ENCODE measurements at regions not wholly inside any gene's neighbourhood (a gene's known extent, or its start where the extent isn't known, plus 50 kb on each side); places are given as distances from the start of the nearest gene placed in this dataset.
A peak's percentile ranks its signal among the peaks of the same experiment; 100 is the strongest.

DNA sequence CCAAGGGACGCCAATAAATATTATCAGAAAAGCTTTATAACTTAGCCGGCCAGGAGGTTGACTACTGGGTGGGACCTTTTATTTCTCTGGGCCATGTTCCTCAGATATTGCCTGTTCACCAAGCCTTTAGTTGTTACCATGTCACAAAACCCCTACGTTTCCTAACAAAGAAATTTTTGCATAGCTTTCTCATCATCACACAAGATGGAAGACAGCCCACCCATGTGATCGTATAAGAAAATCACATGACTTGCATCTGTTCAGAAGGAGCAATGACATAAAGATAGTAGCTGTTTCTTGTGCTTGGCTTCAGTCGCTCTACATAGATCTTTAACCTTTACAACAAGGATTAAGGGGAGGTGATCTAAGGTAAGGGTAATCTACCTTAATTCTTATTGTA is 88.9 kb upstream of the NGF start:
- H3K27ac ChIP-seq (ENCODE audit: low read length, poor library complexity, severe bottlenecking), result no peak overlapping the region
- no peaks in the 10 kb centered on the region for H3K36me3 ChIP-seq (ENCODE audit: control insufficient read depth in 1 of 2, insufficient read depth in 2 of 2, low read depth in 1 of 2, low read length in 2 of 2)
- H3K27me3 ChIP-seq (ENCODE audit: control insufficient read depth in 1 of 2, insufficient read depth in 1 of 2, low read length in 2 of 2), result no peaks in the 10 kb centered on the region
- no peak overlapping the region for H3K4ac ChIP-seq (ENCODE audit: low read depth in 1 of 2, low read length in 2 of 2)
- H2BK15ac ChIP-seq (ENCODE audit: low read depth, poor library complexity, severe bottlenecking), result no peak overlapping the region
- H2BK5ac ChIP-seq (ENCODE audit: low read depth, low read length, poor library complexity, severe bottlenecking), result no peak overlapping the region
- peak overlapping the region; percentile 56 for H3K9ac ChIP-seq (ENCODE audit: low read length)
- H3K18ac ChIP-seq (ENCODE audit: low read depth in 1 of 2, low read length in 2 of 2), result peak overlapping the region in 1 of 2 experiments; percentile 28
- WGBS, result 96% methylated on average over 4 of the region's 5 CpGs
- DNase-seq, result no peak
- H2BK12ac ChIP-seq (ENCODE audit: low read length in 2 of 2), result no peak overlapping the region
- no peak overlapping the region for H3K14ac ChIP-seq (ENCODE audit: low read length in 2 of 2)
- H4K91ac ChIP-seq (ENCODE audit: low read length), result no peak overlapping the region
- H3K23ac ChIP-seq (ENCODE audit: low read length in 2 of 2), result no peak overlapping the region
- no peak overlapping the region for H3K4me3 ChIP-seq (ENCODE audit: insufficient read depth in 1 of 2, low read depth in 1 of 2, low read length in 2 of 2)
- H4K8ac ChIP-seq (ENCODE audit: low read length), result no peak overlapping the region
- no peaks in the 10 kb centered on the region for H3K79me1 ChIP-seq (replicated peaks; ENCODE audit: low read length, poor library complexity, severe bottlenecking)
- H3K9me3 ChIP-seq (ENCODE audit: control insufficient read depth, low read length), result no peaks in the 10 kb centered on the region
- peaks cover 5% of the 10 kb centered on the region for H3K4me1 ChIP-seq (ENCODE audit: control insufficient read depth, insufficient read depth, low read depth, low read length)
- no peak overlapping the region for H2AK5ac ChIP-seq (ENCODE audit: low read length, severe bottlenecking)
- no peak overlapping the region for H2BK120ac ChIP-seq (ENCODE audit: low read depth, low read length)
- H2AFZ ChIP-seq (ENCODE audit: low read depth, low read length), result no peak overlapping the region
- H3K4me2 ChIP-seq (ENCODE audit: low read length, poor library complexity, severe bottlenecking), result no peak overlapping the region

DNA sequence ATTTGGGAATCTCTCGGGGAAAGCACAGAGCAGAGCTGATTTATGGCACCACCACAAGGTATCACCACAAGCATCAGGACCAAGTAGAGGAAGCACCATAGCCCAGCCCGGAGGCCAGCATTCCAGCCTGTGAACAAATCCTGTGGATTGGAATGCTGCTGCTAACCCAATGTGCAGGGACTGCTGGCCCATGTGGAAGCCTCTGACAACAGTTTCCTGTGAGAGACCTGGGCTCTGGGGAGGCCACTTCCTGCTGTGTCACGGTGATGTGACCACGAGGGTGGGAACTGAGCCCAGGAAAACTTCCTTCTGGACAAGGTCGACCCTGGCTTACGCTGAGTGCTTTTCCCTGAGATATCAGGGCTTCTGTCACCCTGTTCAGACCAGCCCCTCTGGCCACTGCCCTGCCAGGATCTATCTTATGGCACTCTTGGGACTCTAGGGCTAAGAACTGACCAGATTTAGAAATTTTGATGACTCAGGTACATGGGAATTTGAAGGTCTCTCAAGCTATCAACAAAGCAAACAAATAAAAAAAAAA is 88.3 kb upstream of the NGF start:
- Histone ChIP-seq H3K4ac (ENCODE audit: low read depth in 1 of 2, low read length in 2 of 2) (peak overlapping the region in 1 of 2 experiments; percentile 35), H2BK5ac (ENCODE audit: low read depth, low read length, poor library complexity, severe bottlenecking) (no peak overlapping the region), H3K23ac (ENCODE audit: low read length in 2 of 2) (no peak overlapping the region), H2AFZ (ENCODE audit: low read depth, low read length) (no peak overlapping the region), H3K4me2 (ENCODE audit: low read length, poor library complexity, severe bottlenecking) (no peak overlapping the region), H2BK12ac (ENCODE audit: low read length in 2 of 2) (peak overlapping the region in 1 of 2 experiments; percentile 32), H2BK120ac (ENCODE audit: low read depth, low read length) (no peak overlapping the region), H3K14ac (ENCODE audit: low read length in 2 of 2) (no peak overlapping the region), H3K27ac (ENCODE audit: low read length, poor library complexity, severe bottlenecking) (peak overlapping the region; percentile 43), H4K8ac (ENCODE audit: low read length) (peak overlapping the region; percentile 88), H3K4me3 (ENCODE audit: insufficient read depth in 1 of 2, low read depth in 1 of 2, low read length in 2 of 2) (no peak overlapping the region), H3K9me3 (ENCODE audit: control insufficient read depth, low read length) (no peaks in the 10 kb centered on the region), H2AK5ac (ENCODE audit: low read length, severe bottlenecking) (no peak overlapping the region), H3K79me1 (replicated peaks; ENCODE audit: low read length, poor library complexity, severe bottlenecking) (no peaks in the 10 kb centered on the region), H3K36me3 (ENCODE audit: control insufficient read depth in 1 of 2, insufficient read depth in 2 of 2, low read depth in 1 of 2, low read length in 2 of 2) (no peaks in the 10 kb centered on the region), H3K18ac (ENCODE audit: low read depth in 1 of 2, low read length in 2 of 2) (peak overlapping the region; percentile 37 to 45), H2BK15ac (ENCODE audit: low read depth, poor library complexity, severe bottlenecking) (peak overlapping the region; percentile 96), H3K4me1 (ENCODE audit: control insufficient read depth, insufficient read depth, low read depth, low read length) (peaks cover 5% of the 10 kb centered on the region), H4K91ac (ENCODE audit: low read length) (no peak overlapping the region), H3K9ac (ENCODE audit: low read length) (peak overlapping the region; percentile 56), H3K27me3 (ENCODE audit: control insufficient read depth in 1 of 2, insufficient read depth in 1 of 2, low read length in 2 of 2) (no peaks in the 10 kb centered on the region)
- WGBS, result 5% methylated on average over 6 of the region's 6 CpGs
- peak; percentile 76 for DNase-seq

DNA sequence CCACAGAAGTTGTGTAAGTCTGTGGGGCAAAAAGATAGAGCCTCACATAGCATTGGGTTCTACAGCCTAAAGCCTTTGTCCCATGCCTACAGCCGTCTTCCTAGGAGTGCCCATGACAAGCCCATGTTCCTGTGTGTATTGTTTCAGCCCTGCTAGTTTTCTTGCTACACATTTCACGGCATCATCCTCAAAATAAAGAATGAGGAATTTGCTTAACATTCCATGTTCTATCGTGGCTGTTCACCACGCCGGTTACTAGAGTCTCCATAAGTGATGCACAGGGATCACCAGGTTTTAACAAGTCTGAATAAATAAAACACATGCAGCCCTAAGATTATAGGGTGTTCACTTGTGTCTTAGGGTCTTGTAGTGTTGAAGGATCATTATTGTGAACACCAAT is 87.4 kb upstream of the NGF start:
- no peak for DNase-seq
- no peak overlapping the region for H3K4me2 ChIP-seq (ENCODE audit: low read length, poor library complexity, severe bottlenecking)
- H4K8ac ChIP-seq (ENCODE audit: low read length), result no peak overlapping the region
- H2BK5ac ChIP-seq (ENCODE audit: low read depth, low read length, poor library complexity, severe bottlenecking), result no peak overlapping the region
- H3K79me1 ChIP-seq (replicated peaks; ENCODE audit: low read length, poor library complexity, severe bottlenecking), result no peaks in the 10 kb centered on the region
- no peak overlapping the region for H3K18ac ChIP-seq (ENCODE audit: low read depth in 1 of 2, low read length in 2 of 2)
- no peak overlapping the region for H2BK120ac ChIP-seq (ENCODE audit: low read depth, low read length)
- no peak overlapping the region for H3K14ac ChIP-seq (ENCODE audit: low read length in 2 of 2)
- H3K4ac ChIP-seq (ENCODE audit: low read depth in 1 of 2, low read length in 2 of 2), result no peak overlapping the region
- H3K4me3 ChIP-seq (ENCODE audit: insufficient read depth in 1 of 2, low read depth in 1 of 2, low read length in 2 of 2), result no peak overlapping the region
- H2BK15ac ChIP-seq (ENCODE audit: low read depth, poor library complexity, severe bottlenecking), result no peak overlapping the region
- no peak overlapping the region for H2BK12ac ChIP-seq (ENCODE audit: low read length in 2 of 2)
- H4K91ac ChIP-seq (ENCODE audit: low read length), result no peak overlapping the region
- peaks cover 5% of the 10 kb centered on the region for H3K4me1 ChIP-seq (ENCODE audit: control insufficient read depth, insufficient read depth, low read depth, low read length)
- H3K36me3 ChIP-seq (ENCODE audit: control insufficient read depth in 1 of 2, insufficient read depth in 2 of 2, low read depth in 1 of 2, low read length in 2 of 2), result no peaks in the 10 kb centered on the region
- H3K9ac ChIP-seq (ENCODE audit: low read length), result no peak overlapping the region
- H3K27me3 ChIP-seq (ENCODE audit: control insufficient read depth in 1 of 2, insufficient read depth in 1 of 2, low read length in 2 of 2), result no peaks in the 10 kb centered on the region
- no peak overlapping the region for H3K23ac ChIP-seq (ENCODE audit: low read length in 2 of 2)
- no peaks in the 10 kb centered on the region for H3K9me3 ChIP-seq (ENCODE audit: control insufficient read depth, low read length)
- WGBS, result 99% methylated on average over 5 of the region's 5 CpGs
- H2AFZ ChIP-seq (ENCODE audit: low read depth, low read length), result no peak overlapping the region
- no peak overlapping the region for H3K27ac ChIP-seq (ENCODE audit: low read length, poor library complexity, severe bottlenecking)
- no peak overlapping the region for H2AK5ac ChIP-seq (ENCODE audit: low read length, severe bottlenecking)

DNA sequence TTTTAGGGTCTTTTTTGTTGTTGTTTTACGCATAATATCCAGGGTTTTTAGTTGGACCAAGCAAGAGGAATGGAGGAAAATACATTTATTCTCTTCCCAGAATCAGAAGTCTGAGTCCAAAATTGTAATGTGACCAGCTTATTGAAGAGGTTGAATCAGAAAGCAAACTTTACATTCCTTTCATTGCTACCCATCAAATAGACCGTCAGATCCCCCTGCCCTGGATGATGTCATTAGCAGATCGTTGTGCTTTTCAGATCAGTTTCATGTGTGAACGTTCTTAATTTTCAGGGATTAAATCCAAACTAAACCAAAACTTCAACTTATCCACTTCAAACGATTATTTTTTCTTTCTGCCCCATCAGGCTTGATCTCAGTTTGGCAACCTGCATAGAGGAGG is 85.7 kb upstream of the NGF start:
- DNase-seq, result no peak
- WGBS, result 72% methylated on average over 4 of the region's 5 CpGs
- no peak overlapping the region for H4K91ac ChIP-seq (ENCODE audit: low read length)

More for the DNA sequence above, 85.7 kb upstream of the NGF start:
- no peak overlapping the region for H2BK5ac ChIP-seq (ENCODE audit: low read depth, low read length, poor library complexity, severe bottlenecking)
- no peak overlapping the region for H2BK120ac ChIP-seq (ENCODE audit: low read depth, low read length)
- H3K4ac ChIP-seq (ENCODE audit: low read depth in 1 of 2, low read length in 2 of 2), result no peak overlapping the region
- H3K27ac ChIP-seq (ENCODE audit: low read length, poor library complexity, severe bottlenecking), result no peak overlapping the region
- no peak overlapping the region for H2BK15ac ChIP-seq (ENCODE audit: low read depth, poor library complexity, severe bottlenecking)
- H3K36me3 ChIP-seq (ENCODE audit: control insufficient read depth in 1 of 2, insufficient read depth in 2 of 2, low read depth in 1 of 2, low read length in 2 of 2), result no peaks in the 10 kb centered on the region
- H3K18ac ChIP-seq (ENCODE audit: low read depth in 1 of 2, low read length in 2 of 2), result no peak overlapping the region
- H3K4me3 ChIP-seq (ENCODE audit: insufficient read depth in 1 of 2, low read depth in 1 of 2, low read length in 2 of 2), result no peak overlapping the region
- no peaks in the 10 kb centered on the region for H3K79me1 ChIP-seq (replicated peaks; ENCODE audit: low read length, poor library complexity, severe bottlenecking)
- no peak overlapping the region for H3K23ac ChIP-seq (ENCODE audit: low read length in 2 of 2)
- H3K4me2 ChIP-seq (ENCODE audit: low read length, poor library complexity, severe bottlenecking), result no peak overlapping the region
- H4K8ac ChIP-seq (ENCODE audit: low read length), result no peak overlapping the region
- peaks cover 5% of the 10 kb centered on the region for H3K4me1 ChIP-seq (ENCODE audit: control insufficient read depth, insufficient read depth, low read depth, low read length)
- H2AK5ac ChIP-seq (ENCODE audit: low read length, severe bottlenecking), result no peak overlapping the region
- H2AFZ ChIP-seq (ENCODE audit: low read depth, low read length), result no peak overlapping the region
- H3K14ac ChIP-seq (ENCODE audit: low read length in 2 of 2), result no peak overlapping the region
- no peaks in the 10 kb centered on the region for H3K27me3 ChIP-seq (ENCODE audit: control insufficient read depth in 1 of 2, insufficient read depth in 1 of 2, low read length in 2 of 2)
- H3K9me3 ChIP-seq (ENCODE audit: control insufficient read depth, low read length), result no peaks in the 10 kb centered on the region
- no peak overlapping the region for H3K9ac ChIP-seq (ENCODE audit: low read length)
- H2BK12ac ChIP-seq (ENCODE audit: low read length in 2 of 2), result no peak overlapping the region

All from mesenchymal stem cell (in vitro differentiated cells and primary cell).